ENCODE measurements at regions not wholly inside any gene's neighbourhood (a gene's known extent, or its start where the extent isn't known, plus 50 kb on each side); places are given as distances from the start of the nearest gene placed in this dataset.

DNA sequence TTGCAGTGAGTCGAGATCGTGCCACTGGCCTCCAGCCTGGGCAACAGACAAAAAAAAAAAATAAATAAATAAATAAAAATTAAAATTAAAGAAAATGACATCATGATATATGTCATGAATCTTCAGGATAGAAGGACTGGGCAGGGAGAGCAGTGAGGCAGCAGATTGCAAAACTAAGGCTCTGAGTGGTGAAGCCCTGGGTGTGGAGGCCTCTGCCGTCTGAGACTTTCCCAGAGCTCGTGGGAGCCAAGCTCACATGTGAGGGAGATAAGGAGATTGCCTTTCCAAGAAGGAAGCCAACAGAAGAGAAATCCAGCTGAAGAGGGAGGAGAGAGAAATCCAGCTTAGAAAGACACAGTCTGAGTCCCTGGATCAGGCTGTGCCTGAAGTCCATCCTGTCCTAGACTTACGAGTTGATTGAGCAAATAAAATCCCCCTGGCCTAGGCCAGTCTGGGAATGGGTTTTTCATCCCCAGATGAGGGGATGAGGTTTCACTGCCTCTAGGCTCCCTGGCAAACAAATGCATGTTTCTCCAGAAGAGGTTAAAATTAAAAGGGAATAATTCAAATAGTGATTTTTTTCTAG, 142.0 kb upstream of the IGSF21 start:
- Histone ChIP-seq H2BK120ac (ENCODE audit: low read depth, low read length, poor library complexity, severe bottlenecking) (no peak overlapping the region), H3K14ac (ENCODE audit: insufficient read depth, low read length) (no peak overlapping the region), H4K20me1 (ENCODE audit: control insufficient read depth, insufficient read depth, insufficient read length) (no peaks in the 10 kb centered on the region), H3K27me3 (ENCODE audit: insufficient read depth, low read length) (no peaks in the 10 kb centered on the region; the same call in 1 of the 2 replicates), H3K18ac (ENCODE audit: insufficient read length, low read depth, low read length) (no peak overlapping the region), H3K56ac (ENCODE audit: insufficient read length, low read depth, low read length) (no peak overlapping the region), H2AK5ac (ENCODE audit: insufficient read length, low read length) (no peak overlapping the region), H3K9ac (ENCODE audit: extremely low read depth, insufficient read length, low read length) (no peak overlapping the region), H3K23ac (ENCODE audit: insufficient read length, low read depth, low read length) (no peak overlapping the region), H3K79me1 (ENCODE audit: insufficient read depth, low read depth, low read length, poor library complexity, severe bottlenecking) (no peaks in the 10 kb centered on the region), H3K23me2 (ENCODE audit: insufficient read length, low read depth, low read length, poor library complexity, severe bottlenecking) (no peaks in the 10 kb centered on the region), H2AFZ (ENCODE audit: low read length) (no peak overlapping the region), H2BK12ac (ENCODE audit: insufficient read length, low read depth, low read length) (no peak overlapping the region), H4K91ac (ENCODE audit: insufficient read length, low read depth, low read length) (no peak overlapping the region), H3K4ac (ENCODE audit: low read depth, low read length) (no peak overlapping the region), H3K4me2 (ENCODE audit: insufficient read depth, insufficient read length, low read length) (no peak overlapping the region), H2BK20ac (ENCODE audit: low read depth, low read length, poor library complexity, severe bottlenecking) (no peak overlapping the region), H3K27ac (ENCODE audit: insufficient read length, low read depth, low read length) (no peak overlapping the region), H3K4me1 (ENCODE audit: insufficient read depth, low read length) (no peaks in the 10 kb centered on the region), H4K5ac (ENCODE audit: insufficient read length, low read depth, low read length) (no peak overlapping the region), H4K8ac (replicated peaks; ENCODE audit: insufficient read length, low read depth, low read length) (no peak overlapping the region), H2BK15ac (ENCODE audit: low read depth, low read length) (no peak overlapping the region), H3K9me3 (ENCODE audit: control insufficient read depth, low read depth, low read length) (no peaks in the 10 kb centered on the region), H2BK5ac (ENCODE audit: insufficient read length, low read length) (no peak overlapping the region), H3T11ph (ENCODE audit: low read length) (no peak overlapping the region), H3K79me2 (ENCODE audit: insufficient read depth, low read length) (no peaks in the 10 kb centered on the region)
- no peaks in the 10 kb centered on the region for H3K9me3 Mint-ChIP-seq
- no peaks in the 10 kb centered on the region; a peak in 1 of 7 replicates for H3K36me3 Mint-ChIP-seq (ENCODE audit: insufficient read depth in 1 of 3, low read depth in 3 of 3)
- TF ChIP-seq, protein P1, sequence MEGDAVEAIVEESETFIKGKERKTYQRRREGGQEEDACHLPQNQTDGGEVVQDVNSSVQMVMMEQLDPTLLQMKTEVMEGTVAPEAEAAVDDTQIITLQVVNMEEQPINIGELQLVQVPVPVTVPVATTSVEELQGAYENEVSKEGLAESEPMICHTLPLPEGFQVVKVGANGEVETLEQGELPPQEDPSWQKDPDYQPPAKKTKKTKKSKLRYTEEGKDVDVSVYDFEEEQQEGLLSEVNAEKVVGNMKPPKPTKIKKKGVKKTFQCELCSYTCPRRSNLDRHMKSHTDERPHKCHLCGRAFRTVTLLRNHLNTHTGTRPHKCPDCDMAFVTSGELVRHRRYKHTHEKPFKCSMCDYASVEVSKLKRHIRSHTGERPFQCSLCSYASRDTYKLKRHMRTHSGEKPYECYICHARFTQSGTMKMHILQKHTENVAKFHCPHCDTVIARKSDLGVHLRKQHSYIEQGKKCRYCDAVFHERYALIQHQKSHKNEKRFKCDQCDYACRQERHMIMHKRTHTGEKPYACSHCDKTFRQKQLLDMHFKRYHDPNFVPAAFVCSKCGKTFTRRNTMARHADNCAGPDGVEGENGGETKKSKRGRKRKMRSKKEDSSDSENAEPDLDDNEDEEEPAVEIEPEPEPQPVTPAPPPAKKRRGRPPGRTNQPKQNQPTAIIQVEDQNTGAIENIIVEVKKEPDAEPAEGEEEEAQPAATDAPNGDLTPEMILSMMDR (conservative IDR thresholded peaks at IDR 0.05) = no peak
- no CpG with 5 or more reads among the region's 5 CpGs for WGBS (ENCODE audit: extremely low coverage, insufficient read length, low lambda C conversion rate)
- H3K27me3 Mint-ChIP-seq (ENCODE audit: low read depth) = peaks cover 44% of the 10 kb centered on the region
- no peak overlapping the region for H3K4me3 Mint-ChIP-seq
- no peak overlapping the region for H3K27ac Mint-ChIP-seq
- DNase-seq = no peak
- peaks cover 5 to 8% of the 10 kb centered on the region in 2 experiments; a peak in 3 of 4 replicates for H3K4me1 Mint-ChIP-seq

Data from H9 (cell line).